Neural cell (in vitro differentiated cells): ENCODE measurements at regions not wholly inside any gene's neighbourhood (a gene's known extent, or its start where the extent isn't known, plus 50 kb on each side); places are given as distances from the start of the nearest gene placed in this dataset.
"Not testable (repeated sequence)": the region's sequence is repeated elsewhere in the genome, so short reads cannot be mapped to it uniquely, and the experiment has no call there.

Experiments used
- H2AFZ ChIP-seq: fragments of 200-600, 300-800 bp; sonication (generic), shearing (Covaris generic); 2 replicates; pipeline ENCODE4 v1.6.0; 2014; ENCODE audit warnings: low read depth, mild to moderate bottlenecking, antibody characterized with exemption, low read length, moderate library complexity
- H3F3A ChIP-seq: fragments of 200-600 bp; shearing (Covaris generic); 2 replicates; pipeline ENCODE4 v1.6.1; 2016; ENCODE audit warnings: mild to moderate bottlenecking, moderate library complexity, mixed read lengths, antibody characterized with exemption, low read length; ENCODE audit not compliant: insufficient read depth, poor library complexity, severe bottlenecking
- H3K27ac ChIP-seq: fragments of 200-600, 300-800 bp; sonication (generic), shearing (Covaris generic); 2 replicates; pipeline ENCODE4 v1.5.1; 2014; ENCODE audit warnings: mild to moderate bottlenecking, low read length, moderate library complexity
- H3K27me3 ChIP-seq: fragments of 300-800, 200-600 bp; sonication (generic), shearing (Covaris generic); 2 replicates; pipeline ENCODE4 v1.6.0; 2014; ENCODE audit warnings: mild to moderate bottlenecking, low read depth, low read length, moderate library complexity; ENCODE audit not compliant: insufficient read depth
- H3K36me3 ChIP-seq: fragments of 300-800, 200-600 bp; sonication (generic), shearing (Covaris generic); 2 replicates; pipeline ENCODE4 v1.5.1; 2014; ENCODE audit warnings: mild to moderate bottlenecking, antibody characterized with exemption, low read length, moderate library complexity; ENCODE audit not compliant: insufficient read depth
- H3K4me2 ChIP-seq: fragments of 300-800, 200-600 bp; sonication (generic), shearing (Covaris generic); 2 replicates; pipeline ENCODE4 v1.6.0; 2014; ENCODE audit warnings: mild to moderate bottlenecking, low read length
- H3K4me3 ChIP-seq: fragments of 300-800, 200-600 bp; sonication (generic), shearing (Covaris generic); 2 replicates; pipeline ENCODE4 v1.5.1; 2014; ENCODE audit warnings: mild to moderate bottlenecking, low read length, moderate library complexity
- H3K79me2 ChIP-seq: fragments of 200-600 bp; shearing (Covaris generic); replicated peaks from 2 replicates; pipeline ENCODE4 v1.6.0; 2014; ENCODE audit warnings: mild to moderate bottlenecking, low read length, moderate library complexity; ENCODE audit not compliant: insufficient read depth
- H3K9ac ChIP-seq: fragments of 300-800, 200-600 bp; sonication (generic), shearing (Covaris generic); 2 replicates; pipeline ENCODE4 v1.6.1; 2016; ENCODE audit warnings: mild to moderate bottlenecking, low read length, mixed read lengths
- H3K9me2 ChIP-seq: fragments of 200-600 bp; shearing (Covaris generic); 2 replicates; pipeline ENCODE4 v1.6.1; 2016; ENCODE audit warnings: mild to moderate bottlenecking, low read length, mixed read lengths; ENCODE audit not compliant: insufficient read depth
- H3K9me3 ChIP-seq: fragments of 200-600, 300-800 bp; sonication (generic), shearing (Covaris generic); 2 replicates; pipeline ENCODE4 v1.6.1; 2016; ENCODE audit warnings: mild to moderate bottlenecking, mixed run types, low read length, moderate library complexity, mixed read lengths
- H4K20me1 ChIP-seq: fragments of 200-600 bp; shearing (Covaris generic); 2 replicates; pipeline ENCODE4 v1.6.1; 2016; ENCODE audit warnings: mild to moderate bottlenecking, mixed run types; ENCODE audit not compliant: insufficient read depth
- EP300 ChIP-seq: fragments of 450-650 bp; conservative IDR thresholded peaks from 2 replicates; pipeline ENCODE4 v1.6.1; 2014; ENCODE audit warnings: antibody characterized with exemption, mild to moderate bottlenecking, moderate library complexity; ENCODE audit not compliant: poor library complexity, severe bottlenecking
- EZH2 ChIP-seq: fragments of 200-600, 300-800 bp; shearing (Covaris generic), sonication (generic); IDR thresholded peaks from 2 replicates; pipeline ENCODE4 v1.6.1; 2014; ENCODE audit warnings: antibody characterized with exemption, low read length, borderline replicate concordance, mild to moderate bottlenecking; ENCODE audit not compliant: insufficient read depth, poor library complexity, severe bottlenecking
- MXI1 ChIP-seq: fragments of 450-650 bp; conservative IDR thresholded peaks from 2 replicates; pipeline ENCODE4 v1.6.1; 2014; ENCODE audit warnings: antibody characterized with exemption, mild to moderate bottlenecking; ENCODE audit not compliant: poor library complexity, severe bottlenecking
- POLR2AphosphoS5 ChIP-seq: IDR thresholded peaks from 2 replicates; pipeline ENCODE4 v1.6.1; 2012
- RAD21 ChIP-seq: fragments of 450-650 bp; conservative IDR thresholded peaks from 2 replicates; pipeline ENCODE4 v1.6.1; 2014; ENCODE audit warnings: antibody characterized with exemption, mild to moderate bottlenecking, moderate library complexity
- SMC3 ChIP-seq: fragments of 450-650 bp; conservative IDR thresholded peaks from 2 replicates; pipeline ENCODE4 v1.6.1; 2014; ENCODE audit warnings: antibody characterized with exemption, mild to moderate bottlenecking, moderate library complexity; ENCODE audit not compliant: poor library complexity
- TAF1 ChIP-seq: IDR thresholded peaks from 2 replicates; pipeline ENCODE4 v1.6.1; 2012; ENCODE audit warnings: low read depth
- TF ChIP-seq, protein P1 (sequence below): fragments of 450-650 bp; IDR thresholded peaks from 2 replicates; pipeline ENCODE4 v1.5.1; 2014; ENCODE audit warnings: antibody characterized with exemption, mild to moderate bottlenecking, moderate library complexity; ENCODE audit not compliant: poor library complexity, severe bottlenecking
- TF ChIP-seq, protein P2 (sequence below): IDR thresholded peaks from 2 replicates; pipeline ENCODE4 v1.6.1; 2012; ENCODE audit warnings: borderline replicate concordance

DNA sequence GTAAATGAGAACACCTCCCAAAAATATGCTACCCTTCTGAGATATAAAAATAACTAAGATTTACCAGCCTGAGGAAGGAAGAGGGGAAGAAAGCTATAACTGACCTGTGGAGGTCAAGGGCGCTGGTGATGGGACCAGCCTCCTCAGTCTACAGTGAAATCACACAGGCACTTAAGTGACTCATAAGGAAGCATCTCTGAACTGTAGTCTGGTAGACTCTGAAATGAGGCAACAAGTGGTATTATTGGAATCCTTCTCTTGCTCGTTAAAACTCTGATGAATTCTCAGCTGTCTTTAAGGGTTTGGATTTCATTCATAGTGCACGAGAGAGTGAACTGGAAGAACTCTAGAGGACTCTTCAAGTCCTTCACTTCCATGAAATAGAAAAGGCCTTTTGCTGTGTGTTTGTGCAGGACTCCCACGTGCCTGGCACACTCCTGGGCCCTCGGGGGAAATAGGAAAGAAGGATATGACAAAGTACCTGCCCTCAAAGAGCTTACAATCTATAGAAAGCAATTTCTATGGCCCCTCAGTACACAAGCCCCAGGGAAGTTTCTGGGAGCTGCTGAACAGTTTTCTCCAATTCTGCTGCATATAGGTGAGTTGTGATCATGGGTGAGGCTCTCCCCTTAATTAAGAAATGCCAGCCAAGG is 231.8 kb upstream of the RREB1 start:
- TF ChIP-seq RAD21 (no peak), POLR2AphosphoS5 (no peak), MXI1 (no peak), EZH2 (no peak), TAF1 (no peak), SMC3 (no peak)
- TF ChIP-seq, protein P1, sequence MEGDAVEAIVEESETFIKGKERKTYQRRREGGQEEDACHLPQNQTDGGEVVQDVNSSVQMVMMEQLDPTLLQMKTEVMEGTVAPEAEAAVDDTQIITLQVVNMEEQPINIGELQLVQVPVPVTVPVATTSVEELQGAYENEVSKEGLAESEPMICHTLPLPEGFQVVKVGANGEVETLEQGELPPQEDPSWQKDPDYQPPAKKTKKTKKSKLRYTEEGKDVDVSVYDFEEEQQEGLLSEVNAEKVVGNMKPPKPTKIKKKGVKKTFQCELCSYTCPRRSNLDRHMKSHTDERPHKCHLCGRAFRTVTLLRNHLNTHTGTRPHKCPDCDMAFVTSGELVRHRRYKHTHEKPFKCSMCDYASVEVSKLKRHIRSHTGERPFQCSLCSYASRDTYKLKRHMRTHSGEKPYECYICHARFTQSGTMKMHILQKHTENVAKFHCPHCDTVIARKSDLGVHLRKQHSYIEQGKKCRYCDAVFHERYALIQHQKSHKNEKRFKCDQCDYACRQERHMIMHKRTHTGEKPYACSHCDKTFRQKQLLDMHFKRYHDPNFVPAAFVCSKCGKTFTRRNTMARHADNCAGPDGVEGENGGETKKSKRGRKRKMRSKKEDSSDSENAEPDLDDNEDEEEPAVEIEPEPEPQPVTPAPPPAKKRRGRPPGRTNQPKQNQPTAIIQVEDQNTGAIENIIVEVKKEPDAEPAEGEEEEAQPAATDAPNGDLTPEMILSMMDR = no peak
- TF ChIP-seq, protein P2, sequence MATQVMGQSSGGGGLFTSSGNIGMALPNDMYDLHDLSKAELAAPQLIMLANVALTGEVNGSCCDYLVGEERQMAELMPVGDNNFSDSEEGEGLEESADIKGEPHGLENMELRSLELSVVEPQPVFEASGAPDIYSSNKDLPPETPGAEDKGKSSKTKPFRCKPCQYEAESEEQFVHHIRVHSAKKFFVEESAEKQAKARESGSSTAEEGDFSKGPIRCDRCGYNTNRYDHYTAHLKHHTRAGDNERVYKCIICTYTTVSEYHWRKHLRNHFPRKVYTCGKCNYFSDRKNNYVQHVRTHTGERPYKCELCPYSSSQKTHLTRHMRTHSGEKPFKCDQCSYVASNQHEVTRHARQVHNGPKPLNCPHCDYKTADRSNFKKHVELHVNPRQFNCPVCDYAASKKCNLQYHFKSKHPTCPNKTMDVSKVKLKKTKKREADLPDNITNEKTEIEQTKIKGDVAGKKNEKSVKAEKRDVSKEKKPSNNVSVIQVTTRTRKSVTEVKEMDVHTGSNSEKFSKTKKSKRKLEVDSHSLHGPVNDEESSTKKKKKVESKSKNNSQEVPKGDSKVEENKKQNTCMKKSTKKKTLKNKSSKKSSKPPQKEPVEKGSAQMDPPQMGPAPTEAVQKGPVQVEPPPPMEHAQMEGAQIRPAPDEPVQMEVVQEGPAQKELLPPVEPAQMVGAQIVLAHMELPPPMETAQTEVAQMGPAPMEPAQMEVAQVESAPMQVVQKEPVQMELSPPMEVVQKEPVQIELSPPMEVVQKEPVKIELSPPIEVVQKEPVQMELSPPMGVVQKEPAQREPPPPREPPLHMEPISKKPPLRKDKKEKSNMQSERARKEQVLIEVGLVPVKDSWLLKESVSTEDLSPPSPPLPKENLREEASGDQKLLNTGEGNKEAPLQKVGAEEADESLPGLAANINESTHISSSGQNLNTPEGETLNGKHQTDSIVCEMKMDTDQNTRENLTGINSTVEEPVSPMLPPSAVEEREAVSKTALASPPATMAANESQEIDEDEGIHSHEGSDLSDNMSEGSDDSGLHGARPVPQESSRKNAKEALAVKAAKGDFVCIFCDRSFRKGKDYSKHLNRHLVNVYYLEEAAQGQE = no peak
- H3F3A ChIP-seq = no peaks in the 10 kb centered on the region
- no peak overlapping the region for H3K4me2 ChIP-seq
- H3K36me3 ChIP-seq = no peaks in the 10 kb centered on the region
- no peaks in the 10 kb centered on the region for H4K20me1 ChIP-seq
- H3K27ac ChIP-seq = no peak overlapping the region
- no peaks in the 10 kb centered on the region for H3K9me3 ChIP-seq
- H2AFZ ChIP-seq = no peak overlapping the region
- H3K79me2 ChIP-seq = no peaks in the 10 kb centered on the region
- H3K4me3 ChIP-seq = no peak overlapping the region
- no peak overlapping the region for H3K9ac ChIP-seq
- H3K9me2 ChIP-seq = no peaks in the 10 kb centered on the region
- H3K27me3 ChIP-seq = no peaks in the 10 kb centered on the region

DNA sequence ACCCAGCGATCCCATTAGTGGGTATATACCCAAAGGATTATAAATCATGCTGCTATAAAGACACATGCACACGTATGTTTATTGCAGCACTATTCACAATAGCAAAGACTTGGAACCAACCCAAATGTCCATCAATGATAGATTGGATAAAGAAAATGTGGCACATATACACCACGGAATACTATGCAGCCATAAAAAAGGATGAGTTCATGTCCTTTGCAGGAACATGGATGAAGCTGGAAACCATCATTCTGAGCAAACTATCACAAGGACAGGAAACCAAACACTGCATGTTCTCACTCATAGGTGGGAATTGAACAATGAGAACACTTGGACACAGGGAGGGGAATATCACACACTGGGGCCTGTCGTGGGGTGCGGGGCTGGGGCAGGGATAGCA is 230.0 kb upstream of the RREB1 start:
- not testable (repeated sequence) for H3K27ac ChIP-seq, H4K20me1 ChIP-seq, H3F3A ChIP-seq, H3K4me3 ChIP-seq, H3K27me3 ChIP-seq, H3K4me2 ChIP-seq, H3K9ac ChIP-seq, H3K9me3 ChIP-seq, H3K36me3 ChIP-seq, H3K79me2 ChIP-seq, H3K9me2 ChIP-seq, H2AFZ ChIP-seq

DNA sequence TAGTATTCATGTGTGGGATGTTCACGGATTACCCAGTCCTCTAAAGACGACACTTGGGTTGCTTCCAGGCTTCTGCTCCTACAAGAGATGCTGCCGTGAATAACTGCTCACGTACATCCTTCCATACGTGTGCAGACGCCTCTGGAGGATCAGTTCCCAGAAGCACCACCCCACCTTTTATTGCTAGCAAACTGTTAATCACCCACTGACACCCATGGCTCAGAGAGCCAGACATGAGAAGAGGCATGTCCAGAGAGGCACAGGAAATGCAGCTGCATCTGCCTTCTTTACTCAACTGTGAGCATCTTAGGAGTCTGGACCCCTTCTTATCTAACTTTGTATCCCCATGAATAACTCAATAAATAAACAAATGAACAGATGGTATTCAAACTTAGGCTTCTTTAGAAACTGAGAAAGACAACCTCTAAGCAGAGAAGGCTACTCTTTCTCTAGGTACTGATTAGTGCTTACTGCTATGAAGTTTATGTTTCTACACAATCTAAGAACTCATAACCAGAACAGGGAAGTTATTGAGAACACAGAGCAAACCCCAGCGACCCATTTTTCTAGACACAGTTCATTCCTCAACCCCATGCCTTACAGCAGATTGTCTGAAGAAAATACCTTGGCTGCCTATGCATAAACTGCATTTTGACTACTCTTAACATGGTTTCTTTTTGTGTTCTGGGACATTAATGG is 228.7 kb upstream of the RREB1 start:
- TF ChIP-seq EZH2 (no peak), EP300 (no peak), TAF1 (no peak), SMC3 (no peak), POLR2AphosphoS5 (no peak), MXI1 (no peak), RAD21 (no peak)
- TF ChIP-seq, protein P2 = no peak
- TF ChIP-seq, protein P1 = no peak
- Histone ChIP-seq H3K9me2 (no peaks in the 10 kb centered on the region), H3K36me3 (no peaks in the 10 kb centered on the region), H3K9ac (no peak overlapping the region), H3K27ac (no peak overlapping the region), H3K79me2 (no peaks in the 10 kb centered on the region), H3F3A (no peaks in the 10 kb centered on the region), H3K4me2 (no peak overlapping the region), H4K20me1 (no peaks in the 10 kb centered on the region), H2AFZ (no peak overlapping the region), H3K27me3 (no peaks in the 10 kb centered on the region), H3K4me3 (no peak overlapping the region), H3K9me3 (no peaks in the 10 kb centered on the region)
